Activated CD8-positive, alpha-beta memory T cell treated with anti-CD3 and anti-CD28 coated beads, Interleukin-2, amount 10 ng/mL, durations not matched to agents 7 days and 5 days (primary cell): ENCODE measurements at regions not wholly inside any gene's neighbourhood (a gene's known extent, or its start where the extent isn't known, plus 50 kb on each side); places are given as distances from the start of the nearest gene placed in this dataset.
A peak's percentile ranks its signal among the peaks of the same experiment; 100 is the strongest.

Source experiments
- ATAC-seq: fragments of 150-1000 bp; cut with Tn5 transposase; one replicate; pipeline ENCODE4 v1.10.0; 2021; ENCODE audit warnings: moderate library complexity
- CTCF ChIA-PET: fragments of 350-600 bp; sonication (Branson Sonifier 250); formaldehyde crosslinking; loops from one replicate; lab custom pipeline; 2021; ENCODE audit warnings: antibody characterized with exemption; lab: Charles Lee
- DNase-seq: peaks from one replicate; pipeline ENCODE4 v3.0.0-alpha.2; 2020
- H3K27ac Mint-ChIP-seq: one replicate; pipeline ENCODE4 v1.8.0; 2021; ENCODE audit warnings: mild to moderate bottlenecking, mixed read lengths
- H3K27me3 Mint-ChIP-seq: one replicate; pipeline ENCODE4 v1.8.0; 2021; ENCODE audit warnings: mixed read lengths
- H3K36me3 Mint-ChIP-seq: one replicate; pipeline ENCODE4 v1.8.0; 2021; ENCODE audit warnings: mild to moderate bottlenecking, mixed read lengths
- H3K4me1 Mint-ChIP-seq: one replicate; pipeline ENCODE4 v1.8.0; 2021; ENCODE audit warnings: mixed read lengths
- H3K4me3 Mint-ChIP-seq: one replicate; pipeline ENCODE4 v1.8.0; 2021; ENCODE audit warnings: mild to moderate bottlenecking, moderate library complexity, mixed read lengths
- H3K9me3 Mint-ChIP-seq: one replicate; pipeline ENCODE4 v1.8.0; 2022; ENCODE audit warnings: low read depth, mixed read lengths

DNA sequence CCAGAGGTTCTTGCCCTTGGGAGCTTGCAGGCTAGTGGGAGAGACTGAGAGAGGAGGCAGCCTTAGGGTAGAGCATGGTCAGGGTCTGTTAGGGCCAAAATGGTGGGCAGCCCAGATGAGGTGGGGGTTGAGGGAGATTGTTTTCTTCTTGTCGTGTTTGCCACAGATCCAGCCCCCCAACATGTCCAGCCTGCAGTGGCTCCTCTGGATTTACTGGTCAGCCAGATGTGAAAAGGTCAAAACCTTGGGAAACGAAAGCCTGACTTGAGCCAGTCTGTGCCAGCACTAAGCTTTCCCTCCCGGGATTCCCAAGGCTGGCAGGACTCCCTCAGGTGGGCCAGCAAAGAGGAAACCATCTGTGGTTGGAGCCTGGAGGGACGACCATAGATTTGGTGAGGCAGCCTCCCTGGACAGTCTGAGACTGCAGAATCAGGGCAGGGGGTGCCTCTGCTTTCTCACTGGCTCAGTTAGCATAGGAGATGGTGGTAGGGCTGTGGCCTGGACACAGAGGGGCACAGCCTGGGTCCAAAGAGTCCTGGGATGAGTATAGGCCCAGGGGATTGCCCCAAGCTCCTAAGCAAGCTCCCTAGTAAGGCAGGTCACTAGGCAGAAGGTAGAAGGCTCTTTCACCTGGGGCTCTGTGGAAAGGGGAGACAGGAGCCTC is 51.2 kb upstream of the PRR23C start:
- peaks cover 12% of the 10 kb centered on the region for H3K27me3 Mint-ChIP-seq
- no peaks in the 10 kb centered on the region for H3K36me3 Mint-ChIP-seq
- ATAC-seq (no peak), DNase-seq (no peak)
- H3K9me3 Mint-ChIP-seq, result peaks cover 4% of the 10 kb centered on the region
- CTCF ChIA-PET, result no interaction called here
- H3K4me1 Mint-ChIP-seq, result no peaks in the 10 kb centered on the region
- H3K4me3 Mint-ChIP-seq, result no peak overlapping the region
- H3K27ac Mint-ChIP-seq, result no peak overlapping the region

- H3K4me1 Mint-ChIP-seq, result no peaks in the 10 kb centered on the region
- no peak overlapping the region for H3K4me3 Mint-ChIP-seq
- peaks cover 12% of the 10 kb centered on the region for H3K27me3 Mint-ChIP-seq
- ATAC-seq (no peak), DNase-seq (no peak)
- CTCF ChIA-PET, result no interaction called here
- H3K36me3 Mint-ChIP-seq, result no peaks in the 10 kb centered on the region
- peaks cover 4% of the 10 kb centered on the region for H3K9me3 Mint-ChIP-seq
- H3K27ac Mint-ChIP-seq, result no peak overlapping the region
These were observed 52.0 kb upstream of the PRR23C start for GRCh38 chr3:139096670-139097069.

DNA sequence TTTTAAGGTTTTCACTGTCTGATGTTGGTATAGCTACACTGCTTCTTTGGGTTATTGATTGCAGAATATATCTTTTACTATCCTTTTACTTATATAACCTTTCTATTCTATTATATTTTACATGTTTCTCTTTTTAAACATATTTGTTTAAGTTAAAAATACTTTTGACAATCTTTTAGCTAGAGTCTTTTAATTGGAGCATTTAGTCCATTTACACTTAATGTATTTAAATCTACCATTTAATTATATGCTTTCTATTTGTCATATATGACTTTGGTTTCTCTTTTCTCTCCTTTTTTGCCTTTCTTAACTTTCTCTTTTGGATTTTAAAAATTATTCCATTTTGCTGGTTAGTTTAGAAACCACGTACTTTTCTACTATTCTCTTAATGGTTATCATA is 53.7 kb upstream of the PRR23C start:
- ATAC-seq (no peak), DNase-seq (no peak)
- H3K9me3 Mint-ChIP-seq, result no peaks in the 10 kb centered on the region
- no peaks in the 10 kb centered on the region for H3K36me3 Mint-ChIP-seq
- CTCF ChIA-PET, result no interaction called here
- peaks cover 12% of the 10 kb centered on the region for H3K27me3 Mint-ChIP-seq
- H3K27ac Mint-ChIP-seq, result no peak overlapping the region
- H3K4me3 Mint-ChIP-seq, result no peak overlapping the region
- H3K4me1 Mint-ChIP-seq, result no peaks in the 10 kb centered on the region

- no peak overlapping the region for H3K27ac Mint-ChIP-seq
- DNase-seq, result no peak
- CTCF ChIA-PET, result interaction anchor here (0.9 kb wide), 1 partner anchor 12 kb away, joined by 3 read pairs; no protein-coding TSS in a partner anchor
These were observed 55.5 kb upstream of the PRR23C start for GRCh38 chr3:139099968-139100817.

DNA sequence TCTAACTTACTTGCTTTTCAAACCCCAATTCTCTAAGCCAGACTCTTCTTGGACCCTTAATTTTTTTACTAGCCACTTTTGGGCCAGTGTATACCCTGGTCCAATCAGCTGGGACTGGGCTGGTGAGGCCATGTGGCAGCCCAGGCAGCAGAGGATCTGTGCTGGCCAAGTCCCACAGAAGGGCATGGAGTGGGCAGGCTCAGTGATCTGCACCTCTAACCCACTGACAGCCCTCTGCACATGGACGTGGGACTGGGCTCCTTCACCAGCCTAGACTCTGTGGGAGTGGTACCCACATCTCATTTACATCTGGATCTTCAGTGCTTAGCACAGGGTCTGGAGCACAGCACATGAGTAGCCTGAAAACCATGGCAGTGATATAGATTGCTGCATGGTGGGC is 56.1 kb upstream of the PRR23C start:
- Mint-ChIP-seq H3K27ac (no peak overlapping the region), H3K27me3 (peaks cover 12% of the 10 kb centered on the region), H3K4me1 (no peaks in the 10 kb centered on the region), H3K9me3 (no peaks in the 10 kb centered on the region), H3K36me3 (no peaks in the 10 kb centered on the region), H3K4me3 (no peak overlapping the region)
- DNase-seq (no peak), ATAC-seq (no peak)
- CTCF ChIA-PET, result interaction anchor here (0.9 kb wide), 1 partner anchor 11 kb away, joined by 3 read pairs; no protein-coding TSS in a partner anchor

More at GRCh38 chr3:139099968-139100817, 55.5 kb upstream of the PRR23C start:
- no peak for ATAC-seq
- H3K4me1 Mint-ChIP-seq, result no peaks in the 10 kb centered on the region
- H3K36me3 Mint-ChIP-seq, result no peaks in the 10 kb centered on the region
- H3K27me3 Mint-ChIP-seq, result peaks cover 12% of the 10 kb centered on the region
- no peaks in the 10 kb centered on the region for H3K9me3 Mint-ChIP-seq
- no peak overlapping the region for H3K4me3 Mint-ChIP-seq

- peaks cover 12% of the 10 kb centered on the region for H3K27me3 Mint-ChIP-seq
- CTCF ChIA-PET, result no interaction called here
These were observed 56.7 kb upstream of the PRR23C start for GRCh38 chr3:139101396-139101795.

DNA sequence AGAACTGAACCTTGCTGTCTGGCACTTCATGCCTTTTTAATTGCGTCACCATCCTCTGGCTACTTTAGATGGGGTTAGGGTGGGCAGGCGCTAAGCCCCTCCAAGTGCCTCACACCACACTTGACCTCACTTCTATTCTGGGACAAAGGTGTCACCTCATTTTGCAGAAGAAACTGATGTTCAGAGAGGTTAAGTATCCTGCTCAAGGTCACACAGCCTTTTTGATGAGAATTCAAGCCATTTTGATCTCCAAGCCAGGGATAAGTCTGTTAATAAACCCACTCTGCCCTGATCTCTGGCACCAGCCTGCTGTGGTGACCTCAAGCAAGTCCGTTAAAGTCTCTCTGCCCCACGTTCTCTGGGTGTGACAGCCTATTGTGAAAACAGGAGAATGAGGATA is 58.8 kb upstream of the PRR23C start:
- Mint-ChIP-seq H3K27ac (no peak overlapping the region), H3K36me3 (no peaks in the 10 kb centered on the region), H3K4me3 (no peak overlapping the region), H3K4me1 (no peaks in the 10 kb centered on the region), H3K9me3 (no peaks in the 10 kb centered on the region), H3K27me3 (peaks cover 6% of the 10 kb centered on the region)
- CTCF ChIA-PET, result interaction anchor here (1.6 kb wide), 1 partner anchor 9 kb away, joined by 4 read pairs; no protein-coding TSS in a partner anchor
- DNase-seq, result no peak
- ATAC-seq, result no peak

More at GRCh38 chr3:139101396-139101795, 56.7 kb upstream of the PRR23C start:
- no peaks in the 10 kb centered on the region for H3K9me3 Mint-ChIP-seq
- DNase-seq, result no peak
- no peak for ATAC-seq
- H3K27ac Mint-ChIP-seq, result no peak overlapping the region
- H3K36me3 Mint-ChIP-seq, result no peaks in the 10 kb centered on the region
- no peak overlapping the region for H3K4me3 Mint-ChIP-seq
- H3K4me1 Mint-ChIP-seq, result no peaks in the 10 kb centered on the region

DNA sequence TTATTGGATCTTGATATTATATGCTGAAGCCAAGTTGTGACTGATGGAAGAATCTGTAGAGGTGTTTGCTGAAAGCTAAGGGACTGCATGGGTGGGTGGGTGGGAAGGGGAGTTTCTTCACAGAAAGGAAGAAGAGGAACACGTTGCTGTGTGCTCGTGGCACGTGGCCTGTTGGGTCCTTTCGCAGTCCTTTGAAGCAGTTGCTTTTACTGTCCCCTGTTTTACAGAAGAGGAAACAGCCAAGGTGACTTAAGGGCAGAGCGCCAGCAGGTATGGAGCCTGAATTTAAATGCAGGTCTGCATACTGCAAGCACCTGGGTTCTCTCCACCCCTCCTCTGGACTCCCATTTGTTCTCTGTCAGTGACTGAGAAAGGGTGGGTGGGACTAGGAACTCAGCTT is 59.4 kb upstream of the PRR23C start:
- DNase-seq (no peak), ATAC-seq (no peak)
- Mint-ChIP-seq H3K36me3 (no peaks in the 10 kb centered on the region), H3K9me3 (no peaks in the 10 kb centered on the region), H3K4me1 (no peaks in the 10 kb centered on the region), H3K27me3 (peaks cover 1% of the 10 kb centered on the region), H3K4me3 (no peak overlapping the region), H3K27ac (no peak overlapping the region)
- CTCF ChIA-PET, result interaction anchor here (0.9 kb wide), 1 partner anchor 225 kb away, joined by 5 read pairs; no protein-coding TSS in a partner anchor

DNA sequence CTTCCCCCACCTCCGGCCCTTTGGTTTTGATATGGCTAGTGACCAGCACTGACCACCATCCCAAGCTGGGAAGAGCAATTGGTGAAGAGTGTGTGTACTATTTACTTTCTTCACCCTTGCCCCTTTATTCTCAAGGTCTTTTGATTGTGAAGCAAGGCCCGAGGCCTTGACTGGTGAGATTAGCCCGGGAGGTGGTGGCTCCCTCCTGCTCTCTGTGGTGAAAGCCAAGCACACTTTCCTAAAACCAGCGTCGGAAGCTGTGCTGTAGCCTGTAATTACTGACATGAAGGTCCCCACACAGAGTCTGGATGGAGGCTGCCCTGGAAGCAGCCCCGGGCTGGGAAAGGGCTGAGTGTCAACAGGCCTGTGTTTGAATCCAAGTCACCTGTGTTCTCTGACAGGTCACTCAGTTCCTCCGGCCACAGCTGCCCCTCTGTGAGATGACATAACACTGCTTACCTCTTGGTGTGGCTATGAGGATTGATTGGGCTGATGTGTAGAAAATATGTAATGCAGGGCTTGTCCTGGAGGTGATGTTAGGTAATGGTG is 60.5 kb upstream of the PRR23C start:
- peaks cover 4% of the 10 kb centered on the region for H3K4me1 Mint-ChIP-seq
- H3K27me3 Mint-ChIP-seq, result peaks cover 10% of the 10 kb centered on the region
- no peaks in the 10 kb centered on the region for H3K9me3 Mint-ChIP-seq
- ATAC-seq (no peak), DNase-seq (no peak)
- H3K27ac Mint-ChIP-seq, result no peak overlapping the region
- H3K36me3 Mint-ChIP-seq, result no peaks in the 10 kb centered on the region
- CTCF ChIA-PET, result interaction anchor here (0.9 kb wide), 1 partner anchor 224 kb away, joined by 5 read pairs; no protein-coding TSS in a partner anchor
- H3K4me3 Mint-ChIP-seq, result no peak overlapping the region

- no peaks in the 10 kb centered on the region for H3K9me3 Mint-ChIP-seq
- peak; percentile 14 for DNase-seq
- CTCF ChIA-PET, result no interaction called here
- no peak for ATAC-seq
- peaks cover 16% of the 10 kb centered on the region for H3K27me3 Mint-ChIP-seq
- H3K27ac Mint-ChIP-seq, result no peak overlapping the region
- H3K36me3 Mint-ChIP-seq, result no peaks in the 10 kb centered on the region
- no peak overlapping the region for H3K4me3 Mint-ChIP-seq
- peaks cover 11% of the 10 kb centered on the region for H3K4me1 Mint-ChIP-seq
These were observed 61.6 kb upstream of the PRR23C start for GRCh38 chr3:139106013-139106932.

GRCh38 chr3:139107424-139108252 is 62.9 kb upstream of the PRR23C start:
- CTCF ChIA-PET, result no interaction called here
- DNase-seq (no peak), ATAC-seq (no peak)
- Mint-ChIP-seq H3K4me1 (peaks cover 14% of the 10 kb centered on the region), H3K4me3 (no peak overlapping the region), H3K36me3 (no peaks in the 10 kb centered on the region), H3K9me3 (no peaks in the 10 kb centered on the region), H3K27ac (no peak overlapping the region), H3K27me3 (peaks cover 28% of the 10 kb centered on the region)
